Upper lobe of left lung (tissue), 4 donors: ENCODE measurements at regions not wholly inside any gene's neighbourhood (a gene's known extent, or its start where the extent isn't known, plus 50 kb on each side); places are given as distances from the start of the nearest gene placed in this dataset.

Experiments used
- POLR2A ChIP-seq, 4 donors: fragments of 450-650 bp; IDR thresholded peaks; one replicate each; pipeline ENCODE4 v1.5.1; 2016 to 2017; ENCODE audit warnings: antibody characterized with exemption in 4 of 4, mild to moderate bottlenecking in 2 of 4
- TF ChIP-seq, protein P1 (sequence below), 6 experiments: fragments of 450-650 bp in 4 of 6; fragments of 200-600 bp in 2 of 6; sonication (generic) in 2 of 6; IDR thresholded peaks; one replicate each; pipeline ENCODE4 v1.5.1; 2016 to 2019; ENCODE audit warnings: antibody characterized with exemption in 6 of 6

DNA sequence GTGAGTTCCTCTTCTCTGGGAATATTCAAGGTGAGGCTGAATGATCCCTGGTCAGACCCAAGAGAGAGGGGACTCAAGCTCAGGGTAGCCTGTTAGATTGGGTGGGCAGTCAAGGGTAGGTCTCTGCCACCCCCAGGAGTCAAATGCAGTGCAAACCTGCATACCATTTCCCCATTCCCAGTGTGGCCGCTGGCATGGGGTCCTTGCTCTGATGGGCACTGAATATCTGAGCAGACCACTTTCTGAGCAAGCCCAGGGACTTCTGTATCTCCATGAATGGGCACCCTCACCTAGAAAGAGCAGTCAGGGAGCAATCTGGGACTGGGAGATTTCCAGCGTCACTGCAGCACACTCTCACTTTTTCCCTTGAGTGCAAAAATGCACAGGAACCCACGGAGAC lies 573.7 kb downstream of the BCL11B start:
- TF ChIP-seq, protein P1, sequence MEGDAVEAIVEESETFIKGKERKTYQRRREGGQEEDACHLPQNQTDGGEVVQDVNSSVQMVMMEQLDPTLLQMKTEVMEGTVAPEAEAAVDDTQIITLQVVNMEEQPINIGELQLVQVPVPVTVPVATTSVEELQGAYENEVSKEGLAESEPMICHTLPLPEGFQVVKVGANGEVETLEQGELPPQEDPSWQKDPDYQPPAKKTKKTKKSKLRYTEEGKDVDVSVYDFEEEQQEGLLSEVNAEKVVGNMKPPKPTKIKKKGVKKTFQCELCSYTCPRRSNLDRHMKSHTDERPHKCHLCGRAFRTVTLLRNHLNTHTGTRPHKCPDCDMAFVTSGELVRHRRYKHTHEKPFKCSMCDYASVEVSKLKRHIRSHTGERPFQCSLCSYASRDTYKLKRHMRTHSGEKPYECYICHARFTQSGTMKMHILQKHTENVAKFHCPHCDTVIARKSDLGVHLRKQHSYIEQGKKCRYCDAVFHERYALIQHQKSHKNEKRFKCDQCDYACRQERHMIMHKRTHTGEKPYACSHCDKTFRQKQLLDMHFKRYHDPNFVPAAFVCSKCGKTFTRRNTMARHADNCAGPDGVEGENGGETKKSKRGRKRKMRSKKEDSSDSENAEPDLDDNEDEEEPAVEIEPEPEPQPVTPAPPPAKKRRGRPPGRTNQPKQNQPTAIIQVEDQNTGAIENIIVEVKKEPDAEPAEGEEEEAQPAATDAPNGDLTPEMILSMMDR (IDR thresholded peaks at IDR 0.05), result no peak
- no peak for TF ChIP-seq POLR2A (IDR thresholded peaks at IDR 0.05)
